HG03354 (cell line): ENCODE measurements at regions not wholly inside any gene's neighbourhood (a gene's known extent, or its start where the extent isn't known, plus 50 kb on each side); places are given as distances from the start of the nearest gene placed in this dataset.

Experiments used
- ATAC-seq: cut with Tn5 transposase; IDR thresholded peaks from one replicate; pipeline ENCODE4 v1.9.1; 2021; ENCODE audit warnings: mild to moderate bottlenecking; ENCODE audit not compliant: unreplicated experiment, poor library complexity, severe bottlenecking

DNA sequence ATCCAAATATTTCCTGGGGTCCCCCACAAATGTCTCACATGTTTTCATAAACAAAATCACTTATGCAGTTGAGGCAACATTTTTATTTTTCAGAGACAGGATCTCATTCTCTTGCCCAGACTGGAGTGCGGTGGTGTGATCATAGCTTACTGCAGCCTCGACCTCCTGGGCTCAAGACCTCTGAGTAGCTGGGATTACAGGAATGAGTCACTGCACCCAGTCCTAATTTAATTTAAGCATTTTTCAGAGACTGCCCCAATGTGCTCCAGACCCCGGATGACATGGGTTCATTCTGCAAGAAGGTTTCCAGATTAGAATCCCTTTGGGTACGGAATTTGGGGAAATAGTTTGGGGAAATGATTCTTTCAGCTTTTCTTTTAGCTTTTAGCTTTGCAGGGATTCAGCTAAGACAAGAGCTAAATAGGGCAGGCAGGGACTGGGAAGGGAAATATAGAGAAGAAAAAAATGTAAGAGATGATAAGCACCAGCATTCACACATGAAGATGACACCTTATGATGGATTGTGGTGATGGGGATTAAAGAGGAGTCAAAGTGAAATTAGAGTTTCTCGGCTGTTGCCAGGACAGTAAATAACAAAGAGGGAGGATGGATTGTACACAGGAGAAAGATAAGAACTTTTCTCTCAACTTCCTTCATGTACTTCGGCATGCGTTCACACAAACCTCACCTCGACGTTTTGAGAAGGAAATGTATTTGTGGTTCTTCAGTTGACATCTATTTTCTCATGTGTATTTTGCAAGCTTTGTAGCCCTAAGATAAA lies 169.4 kb upstream of the TAB2 start:
- ATAC-seq, result no peak

DNA sequence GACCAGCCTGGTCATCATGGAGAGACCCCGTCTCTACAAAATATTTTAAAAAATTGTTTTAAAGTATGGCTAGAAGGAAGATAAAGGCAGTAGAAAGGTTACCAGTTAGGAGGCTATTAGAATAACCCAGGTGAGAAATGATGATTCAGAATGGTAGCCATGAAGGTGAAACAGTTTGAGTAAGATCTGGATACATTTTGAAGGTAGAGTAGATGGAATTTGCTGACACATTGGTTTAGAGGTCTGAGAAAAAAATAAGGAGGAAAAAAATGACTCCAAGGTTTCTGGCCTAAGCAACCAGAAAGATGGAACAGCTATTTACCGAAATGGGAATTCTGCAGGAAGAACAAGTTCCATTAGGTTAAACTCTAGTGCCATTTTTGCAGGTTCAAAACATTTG lies 167.9 kb upstream of the TAB2 start:
- no peak for ATAC-seq

DNA sequence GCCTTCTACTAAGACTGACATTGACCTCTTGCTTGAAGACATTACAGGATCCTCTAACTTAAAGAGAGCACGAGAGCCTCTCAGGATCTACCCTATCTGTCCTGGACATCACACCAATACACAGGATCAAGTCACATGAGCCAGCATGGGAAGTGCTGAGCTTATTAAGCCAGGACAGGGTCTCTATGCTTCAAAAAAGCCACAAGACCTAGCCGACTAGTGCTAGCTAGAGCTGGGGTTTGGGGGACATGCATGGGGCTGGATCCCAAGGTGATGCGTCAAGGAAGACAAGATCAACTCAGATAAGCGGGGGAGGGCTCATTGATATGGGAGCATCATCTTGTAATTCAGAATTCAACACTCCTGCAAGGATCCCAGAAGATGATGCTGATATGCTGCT lies 167.2 kb upstream of the TAB2 start:
- ATAC-seq, result no peak

DNA sequence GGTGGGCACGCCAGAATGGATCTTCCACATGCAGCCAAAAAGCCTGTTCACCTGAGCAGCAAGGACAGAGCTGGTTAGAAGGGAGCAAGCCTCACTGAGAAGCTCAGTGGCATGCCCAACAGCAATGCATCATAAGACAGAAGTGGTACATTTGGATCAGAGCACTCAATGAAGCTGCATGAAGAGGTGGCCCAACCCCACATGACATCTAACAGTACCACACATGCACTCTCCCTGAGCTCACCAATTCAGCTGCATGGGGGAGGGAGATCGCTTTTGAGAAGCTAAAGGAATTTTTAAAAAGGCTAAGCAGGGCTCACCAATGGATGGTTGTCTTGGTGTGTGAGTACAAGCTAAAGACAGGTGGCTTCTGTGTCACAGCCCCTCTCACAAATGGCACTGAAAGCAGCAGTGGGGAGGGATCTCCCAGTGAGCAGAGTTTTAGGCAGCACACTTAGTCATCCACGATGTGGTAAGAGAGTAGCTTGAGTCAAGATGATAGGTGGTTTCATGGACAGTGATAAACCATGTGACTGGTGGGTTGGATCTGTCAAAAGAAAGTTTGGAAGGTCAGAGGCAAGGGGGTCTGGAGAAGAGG lies 166.6 kb upstream of the TAB2 start:
- ATAC-seq, result no peak

DNA sequence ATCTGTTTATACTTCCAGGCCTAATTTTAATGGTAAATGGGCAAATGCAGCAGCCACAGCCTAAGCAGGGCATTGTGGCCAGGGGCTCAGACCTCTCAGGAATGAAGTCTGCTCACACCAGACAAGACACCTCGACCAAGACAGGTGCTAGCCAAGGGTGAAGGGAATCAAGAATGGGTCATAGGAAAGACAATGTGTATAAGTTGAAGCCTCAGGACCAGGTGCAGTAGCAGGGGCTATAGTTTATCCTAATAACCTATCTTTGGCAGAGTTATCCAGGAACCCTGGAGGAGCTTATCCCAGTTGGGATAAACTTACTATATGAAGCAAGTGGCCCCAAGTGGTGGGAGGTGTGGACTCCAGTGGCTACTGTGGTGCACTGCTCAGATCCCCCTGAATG lies 165.0 kb upstream of the TAB2 start:
- ATAC-seq, result no peak

DNA sequence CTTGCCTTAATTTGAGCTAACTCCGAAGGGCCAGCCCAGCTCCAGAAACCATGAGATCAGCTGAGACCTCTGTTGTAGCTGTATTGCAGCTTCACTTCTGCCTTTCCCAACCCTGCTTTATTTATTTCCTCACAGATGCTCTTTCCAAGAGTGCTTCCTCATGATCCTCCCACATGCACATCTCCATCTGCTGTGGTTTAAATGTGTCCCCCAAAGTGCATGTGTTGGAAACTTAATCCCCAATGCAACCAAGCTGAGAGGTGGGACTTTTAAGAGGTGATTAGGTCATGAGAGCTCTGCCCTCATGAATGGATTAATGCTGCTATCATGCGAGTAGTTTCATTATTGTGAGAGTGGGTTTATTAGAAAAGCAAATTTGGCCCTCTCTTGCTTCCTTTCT lies 164.4 kb upstream of the TAB2 start:
- no peak for ATAC-seq

DNA sequence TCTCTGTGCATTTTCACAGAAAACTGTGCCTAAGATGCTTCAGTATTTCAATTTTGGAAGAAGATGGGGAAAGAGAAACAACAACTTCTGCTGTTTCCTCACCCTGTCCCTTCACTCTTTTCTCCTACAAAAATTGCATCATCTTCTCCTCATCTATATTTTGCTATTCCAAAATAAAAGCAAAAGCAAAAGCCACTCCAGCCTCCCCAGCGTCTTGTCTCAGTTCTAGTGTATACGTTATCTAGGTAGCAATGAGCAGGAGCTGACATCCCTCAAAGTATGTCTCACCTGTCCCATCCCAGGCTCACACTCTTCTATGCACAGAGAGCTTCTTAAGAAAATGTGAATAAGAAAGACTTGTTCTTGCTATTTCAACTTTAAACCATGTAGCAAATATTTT lies 163.8 kb upstream of the TAB2 start:
- ATAC-seq, result no peak

DNA sequence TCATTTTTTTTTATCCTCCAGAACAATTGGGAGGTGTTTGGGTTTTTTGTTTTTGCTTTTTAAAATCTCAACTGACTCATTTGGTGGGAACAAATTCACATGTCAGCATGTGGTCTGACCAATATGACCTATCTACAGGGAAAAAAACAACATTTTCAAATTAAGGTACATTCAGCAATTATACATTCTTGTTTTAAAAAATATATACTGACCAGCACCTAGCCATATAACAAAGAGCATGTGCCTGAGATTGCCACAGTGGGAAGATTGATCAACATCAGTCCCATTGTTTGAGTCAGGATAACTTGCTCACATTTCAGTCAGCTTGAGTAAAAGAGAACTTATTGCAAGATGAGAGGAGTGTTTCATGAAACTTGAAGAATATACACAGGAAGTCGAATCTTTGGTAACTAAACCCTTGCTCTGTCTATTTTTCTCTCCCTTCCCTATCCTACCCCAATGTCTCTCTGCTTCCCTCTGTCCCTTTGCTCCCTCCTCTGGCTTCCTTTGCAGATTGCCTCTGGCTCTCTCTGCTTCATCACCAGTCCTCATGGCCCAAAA lies 163.2 kb upstream of the TAB2 start:
- no peak for ATAC-seq

DNA sequence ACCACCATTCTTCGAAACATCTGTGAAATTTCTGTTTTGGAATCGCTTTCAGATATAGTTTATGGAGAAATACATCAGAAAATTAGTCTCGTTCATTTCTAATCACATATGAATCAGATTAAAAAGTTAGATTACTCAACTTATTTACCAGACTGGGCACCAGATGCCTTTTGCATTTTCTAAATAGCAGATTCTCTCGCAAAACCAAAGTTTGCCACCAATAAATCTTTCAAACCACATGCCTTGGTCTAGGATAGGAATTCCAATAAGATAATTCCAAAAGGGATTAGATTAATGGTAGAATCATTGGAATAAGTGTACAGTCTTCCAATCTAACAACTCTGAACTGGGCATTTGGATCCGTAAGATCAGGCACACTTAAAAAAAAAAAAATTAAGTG lies 160.4 kb upstream of the TAB2 start:
- ATAC-seq, result no peak

DNA sequence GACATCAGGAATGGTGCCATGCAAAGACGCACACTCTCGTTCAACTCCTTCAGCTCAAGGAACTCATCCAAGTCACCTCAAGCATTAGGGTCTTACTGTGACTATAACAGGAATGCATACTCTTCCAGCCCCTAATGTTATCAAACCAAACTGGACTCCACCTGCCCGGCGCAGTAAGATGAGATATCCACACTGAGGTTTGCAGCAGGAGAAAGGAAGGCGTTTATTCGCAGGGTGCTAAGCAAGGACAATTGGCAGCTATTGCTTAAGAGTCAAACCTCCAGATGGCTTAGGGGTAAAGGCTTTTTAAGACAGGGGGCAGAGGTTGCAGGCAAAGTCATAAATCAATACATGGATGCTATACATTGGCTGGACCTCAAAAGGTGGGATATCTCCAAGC lies 159.4 kb upstream of the TAB2 start:
- no peak for ATAC-seq

DNA sequence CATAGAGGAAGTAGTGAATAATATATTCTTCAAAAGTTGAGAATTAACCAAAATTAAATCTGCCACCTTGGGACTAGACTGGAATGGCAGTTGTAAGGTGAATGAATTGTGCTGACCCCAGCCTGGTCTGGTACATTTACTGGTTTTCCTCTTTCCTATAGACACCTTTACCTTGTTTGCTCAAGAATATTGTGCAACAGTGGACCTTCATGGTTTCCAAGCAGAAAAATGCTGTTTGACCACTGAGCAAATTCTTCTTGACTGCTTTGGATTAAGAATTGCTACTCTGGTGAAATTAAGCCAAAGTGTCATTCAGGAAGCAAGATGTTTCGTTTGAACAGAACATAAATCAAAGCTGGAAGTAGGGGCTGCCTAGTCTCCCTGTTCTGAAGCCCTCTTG lies 156.6 kb upstream of the TAB2 start:
- no peak for ATAC-seq

DNA sequence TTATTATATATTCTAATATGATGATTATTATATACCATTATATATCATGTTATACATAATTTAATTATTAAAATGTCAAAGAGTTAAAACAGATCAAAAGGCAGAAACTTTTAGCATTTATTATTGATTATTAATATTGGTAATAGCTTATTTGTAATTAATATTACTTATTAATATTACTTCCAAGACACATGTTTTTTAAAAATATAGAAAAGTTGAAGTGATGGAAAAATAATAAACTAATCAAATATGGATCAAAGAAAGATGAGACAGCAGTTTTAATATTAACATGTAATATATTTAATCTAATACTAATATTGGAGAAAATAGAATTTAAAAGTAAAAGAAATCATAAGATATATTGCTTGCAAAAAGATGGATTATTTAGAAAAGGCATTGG lies 154.6 kb upstream of the TAB2 start:
- no peak for ATAC-seq

DNA sequence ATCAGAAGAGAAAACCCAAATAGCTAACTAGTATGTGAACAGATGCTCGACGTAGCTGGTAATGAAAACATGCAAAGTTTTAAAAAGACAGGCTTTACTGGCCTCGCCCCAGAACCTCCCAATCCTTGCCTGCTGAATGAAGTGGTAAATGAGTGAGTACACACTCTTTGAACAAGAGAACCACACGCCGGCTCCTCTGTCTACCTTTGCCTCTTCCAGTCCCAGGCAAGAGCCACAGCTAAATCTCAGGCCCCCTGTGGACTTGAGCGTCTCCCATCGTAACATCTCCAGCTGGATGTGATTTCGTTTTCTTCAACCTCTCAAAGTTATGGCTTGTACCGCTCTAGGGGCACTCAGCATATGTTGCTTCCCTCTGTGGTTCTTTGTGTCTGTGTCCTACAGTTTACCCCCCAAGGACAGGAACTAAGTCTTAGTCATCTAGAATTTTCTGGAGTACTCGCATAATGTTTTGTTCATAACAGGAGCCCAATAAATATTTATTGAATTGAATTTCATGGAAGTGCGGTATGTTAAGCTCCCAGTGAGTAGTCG lies 153.2 kb upstream of the TAB2 start:
- no peak for ATAC-seq

DNA sequence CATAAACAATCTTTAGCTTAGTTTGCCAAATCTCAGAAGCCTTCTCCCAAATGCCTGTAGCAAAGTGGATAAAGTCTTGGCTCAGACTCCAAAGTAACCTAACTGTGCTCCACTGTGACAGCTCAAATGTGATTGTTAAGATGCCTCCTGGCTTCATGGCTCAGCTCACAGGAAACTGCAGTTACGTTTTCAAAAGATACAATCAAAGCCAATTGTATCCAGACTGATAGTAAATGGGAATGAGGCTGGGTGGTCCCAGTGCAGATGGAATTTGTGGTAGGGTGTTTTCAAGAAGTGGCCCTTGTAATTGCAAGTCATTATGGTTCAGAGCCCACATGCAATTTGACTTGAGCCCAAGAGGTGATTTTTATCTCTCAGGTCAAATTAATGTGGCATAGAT lies 151.2 kb upstream of the TAB2 start:
- ATAC-seq, result no peak

DNA sequence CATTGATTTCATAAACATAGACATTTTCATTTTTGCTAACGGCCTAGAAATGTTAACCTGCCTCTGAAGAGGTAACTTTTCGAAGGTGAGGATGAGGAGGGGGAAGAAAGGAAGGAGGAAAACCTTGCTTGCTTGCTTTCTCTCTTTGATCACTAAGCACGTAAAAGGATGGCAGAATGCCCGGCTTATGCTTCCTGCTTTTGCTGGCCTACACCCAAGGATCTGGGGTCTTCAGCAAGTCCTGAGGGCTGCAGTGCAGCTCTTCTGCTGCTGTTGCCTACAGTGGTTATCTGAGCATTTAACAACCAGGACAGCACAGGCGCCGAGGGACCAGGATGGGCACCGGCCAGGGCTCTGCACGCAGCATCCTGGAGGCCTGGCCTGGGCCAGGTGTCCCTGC lies 150.8 kb upstream of the TAB2 start:
- no peak for ATAC-seq

DNA sequence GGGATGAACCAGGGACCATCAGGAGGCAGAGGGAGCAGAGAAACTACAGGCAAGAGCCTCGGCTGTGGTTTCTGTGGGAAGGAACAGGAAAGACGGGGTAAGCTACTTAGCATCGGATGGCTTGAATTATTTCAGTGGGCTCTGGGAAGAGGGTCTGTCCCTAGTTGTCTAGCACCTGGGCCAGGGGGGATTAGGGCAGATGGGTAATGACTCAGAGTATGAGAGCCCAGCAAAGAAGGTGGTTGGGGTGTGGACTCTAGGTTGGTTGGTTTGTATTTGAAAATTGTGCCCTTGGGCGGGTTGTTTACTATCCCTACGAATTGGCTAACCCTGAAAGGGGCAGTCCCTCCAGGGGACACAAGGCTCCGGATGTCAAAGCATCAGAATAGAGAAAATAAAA lies 148.5 kb upstream of the TAB2 start:
- ATAC-seq, result no peak

DNA sequence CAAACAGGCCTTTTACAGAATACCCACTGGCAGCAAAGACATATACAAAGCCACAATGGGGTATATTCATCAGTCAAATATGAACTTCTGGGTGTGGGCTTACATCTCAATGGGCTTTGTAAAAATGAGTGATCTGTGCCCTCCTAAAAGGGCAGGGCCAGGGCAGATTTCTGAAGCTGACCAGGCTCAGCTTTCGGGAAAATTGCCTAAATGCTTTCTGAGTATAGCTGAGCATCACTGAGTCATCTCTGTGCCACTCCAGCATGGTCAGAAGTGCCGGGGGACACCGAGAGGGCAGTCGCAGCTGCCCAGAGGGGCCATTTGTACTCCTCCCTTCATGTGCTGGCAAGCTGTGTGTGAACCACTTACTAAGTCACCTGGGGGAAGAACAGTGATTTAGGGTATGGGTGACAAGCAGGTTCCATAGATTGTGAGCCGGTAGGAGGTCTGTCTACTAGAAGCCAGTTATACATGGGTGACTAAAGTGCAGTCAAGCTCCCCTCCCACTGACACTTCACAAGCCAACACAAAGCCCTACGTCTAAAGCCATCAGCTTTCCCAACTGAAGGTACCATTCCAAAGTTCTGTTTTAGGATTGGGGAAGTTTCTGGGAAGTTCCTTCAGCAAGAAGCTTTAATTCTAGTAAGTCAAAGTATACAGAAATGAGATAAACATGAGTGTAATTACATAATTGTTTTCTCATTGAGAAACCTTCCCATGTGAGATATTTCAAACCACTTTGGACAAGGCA lies 147.6 kb upstream of the TAB2 start:
- ATAC-seq, result no peak

DNA sequence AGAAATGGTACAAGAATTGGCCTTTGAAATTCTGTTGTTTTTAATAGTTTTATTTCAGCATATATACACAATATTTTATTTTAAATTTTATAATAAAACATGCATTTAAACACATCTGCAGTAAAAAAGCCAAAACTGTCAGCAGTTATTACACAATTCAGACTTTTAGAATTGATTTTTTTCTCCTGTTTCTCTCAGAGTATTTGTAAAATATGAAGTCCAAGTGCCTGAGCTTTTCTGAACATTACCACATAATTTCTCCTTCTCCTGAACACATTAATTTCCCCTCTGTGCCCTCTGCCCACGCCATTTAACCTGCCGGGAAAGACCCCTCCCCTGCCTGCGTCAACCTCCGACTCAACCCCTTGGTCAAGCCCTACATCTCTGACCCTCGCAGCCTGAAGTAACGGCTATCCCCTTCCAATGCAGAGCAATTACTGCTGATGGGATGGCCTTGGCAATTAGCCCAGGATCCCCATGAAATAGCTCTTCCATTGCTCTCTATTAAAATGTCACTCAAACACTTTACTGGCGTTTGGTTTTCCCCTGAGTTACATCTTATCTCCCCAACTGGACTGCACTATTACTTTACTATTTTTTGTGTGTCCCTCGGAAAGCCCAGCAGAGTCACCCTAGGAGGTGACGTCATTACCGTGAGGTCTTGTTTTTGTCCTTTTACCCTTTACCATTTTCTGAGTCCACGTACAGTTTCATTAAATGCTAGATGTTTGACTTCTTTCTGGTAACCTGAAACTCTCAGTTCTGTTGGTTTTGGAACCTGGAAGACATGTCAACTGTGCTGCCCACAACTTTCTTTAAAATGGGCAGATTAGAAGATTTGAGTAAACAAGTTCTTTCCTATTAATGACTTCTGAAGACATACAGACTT lies 146.7 kb upstream of the TAB2 start:
- no peak for ATAC-seq

DNA sequence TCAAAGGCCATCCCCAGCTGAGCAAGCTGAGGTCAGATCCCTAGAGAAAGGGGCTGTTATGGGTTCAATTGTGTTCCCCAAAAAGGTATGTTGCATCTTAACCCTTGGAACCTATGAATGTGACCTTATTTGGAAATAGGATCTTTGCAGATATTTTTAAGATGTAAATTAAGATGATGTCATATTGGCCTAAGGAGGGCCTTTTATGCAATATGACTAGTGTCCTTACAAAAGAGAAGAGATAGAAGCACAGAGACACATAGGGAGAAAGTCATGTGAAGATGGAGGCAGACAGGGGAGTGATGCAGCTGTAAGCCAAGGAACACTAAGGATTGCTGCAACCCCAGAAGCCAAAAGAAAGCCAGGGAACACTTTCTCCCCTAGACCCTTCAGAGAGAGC lies 144.3 kb upstream of the TAB2 start:
- no peak for ATAC-seq

DNA sequence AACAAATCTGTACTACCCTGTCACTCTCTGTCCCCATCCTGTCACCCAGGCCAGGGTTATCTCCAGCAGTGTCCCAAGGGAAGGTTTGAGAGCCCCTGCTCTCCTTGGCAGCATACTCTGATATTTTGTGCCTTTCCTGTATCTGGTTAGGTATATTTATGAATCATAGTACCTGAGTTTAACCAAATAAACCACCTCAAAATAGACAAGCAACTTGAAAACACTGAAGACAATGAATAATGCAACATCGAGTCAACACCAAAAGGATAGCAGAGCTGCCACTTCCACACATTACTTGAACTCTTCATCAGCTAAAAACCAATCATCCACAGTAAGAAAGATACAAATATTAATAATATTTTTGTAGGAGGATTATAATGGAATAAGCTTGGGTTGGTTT lies 142.6 kb upstream of the TAB2 start:
- no peak for ATAC-seq
